T-helper 17 cell (primary cell): ENCODE measurements at regions not wholly inside any gene's neighbourhood (a gene's known extent, or its start where the extent isn't known, plus 50 kb on each side); places are given as distances from the start of the nearest gene placed in this dataset.

Experiments
- ATAC-seq: fragments of 150-1000 bp; cut with Tn5 transposase; 2 replicates; pipeline ENCODE4 v1.10.0; 2021; ENCODE audit warnings: mild to moderate bottlenecking, moderate library complexity
- DNase-seq, 3 donors: peaks; one replicate each; pipeline versions ENCODE4 v3.0.0 to v3.0.0-alpha.2; 2020 to 2021
- H3K9me3 ChIP-seq: one replicate; pipeline ENCODE4 v1.7.0; 2013; ENCODE audit warnings: low read length, mild to moderate bottlenecking; ENCODE audit not compliant: control insufficient read depth, poor library complexity, severe bottlenecking
- H3K27ac Mint-ChIP-seq: one replicate; pipeline ENCODE4 v1.8.0; 2022; ENCODE audit warnings: mild to moderate bottlenecking, moderate library complexity, mixed read lengths
- H3K27me3 Mint-ChIP-seq: one replicate; pipeline ENCODE4 v1.8.0; 2022; ENCODE audit warnings: mixed read lengths
- H3K36me3 Mint-ChIP-seq: one replicate; pipeline ENCODE4 v1.8.0; 2022; ENCODE audit warnings: low read depth, mixed read lengths
- H3K4me1 Mint-ChIP-seq: one replicate; pipeline ENCODE4 v1.8.0; 2022; ENCODE audit warnings: mild to moderate bottlenecking, mixed read lengths
- H3K4me3 Mint-ChIP-seq: one replicate; pipeline ENCODE4 v1.8.0; 2022; ENCODE audit warnings: mild to moderate bottlenecking, moderate library complexity, mixed read lengths

DNA sequence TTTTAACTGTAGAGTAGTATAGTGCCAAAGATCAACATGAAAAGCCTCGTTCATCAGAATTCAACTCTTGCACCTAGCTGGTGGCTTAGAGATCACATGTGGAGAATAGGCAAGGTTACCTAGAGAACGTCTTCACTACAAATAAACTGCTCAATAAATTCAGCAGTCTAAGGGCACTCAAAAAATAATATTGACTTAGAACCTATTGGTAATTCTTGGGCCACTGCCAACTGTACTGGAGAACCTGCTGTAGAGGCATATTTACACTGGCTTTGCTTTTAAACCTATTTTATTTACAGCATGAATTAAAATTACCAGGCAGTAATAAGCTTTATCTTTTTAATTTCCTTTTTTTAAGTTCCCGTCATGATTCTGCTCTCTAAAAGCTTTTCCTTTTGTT lies 343.7 kb downstream of the PDHA2 start:
- Mint-ChIP-seq H3K4me1 (no peaks in the 10 kb centered on the region), H3K4me3 (no peak overlapping the region), H3K36me3 (no peaks in the 10 kb centered on the region), H3K27ac (no peak overlapping the region), H3K27me3 (no peaks in the 10 kb centered on the region)
- H3K9me3 ChIP-seq = no peaks in the 10 kb centered on the region
- DNase-seq (no peak), ATAC-seq (no peak)

DNA sequence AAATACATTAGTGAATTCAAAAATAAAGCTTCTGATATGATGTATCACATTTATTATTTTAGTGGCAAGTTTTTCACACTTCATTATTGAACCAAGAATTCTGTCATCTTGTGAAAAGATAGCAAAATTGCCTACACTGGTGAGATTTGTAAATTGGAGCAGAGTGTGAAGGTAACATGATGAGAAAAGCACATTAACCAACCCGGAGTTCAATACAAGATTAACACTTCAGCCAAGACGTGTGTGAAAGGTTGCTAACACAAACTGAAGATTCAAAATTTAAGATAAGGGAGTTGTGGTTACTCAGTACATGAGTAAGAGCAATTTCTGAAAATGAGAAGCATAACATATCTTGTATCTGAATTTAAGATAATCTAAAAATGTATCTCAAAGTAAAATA lies 346.7 kb downstream of the PDHA2 start:
- Mint-ChIP-seq H3K4me1 (no peaks in the 10 kb centered on the region), H3K4me3 (no peak overlapping the region), H3K36me3 (no peaks in the 10 kb centered on the region), H3K27ac (no peak overlapping the region), H3K27me3 (no peaks in the 10 kb centered on the region)
- H3K9me3 ChIP-seq = no peaks in the 10 kb centered on the region
- ATAC-seq (no peak), DNase-seq (no peak)

DNA sequence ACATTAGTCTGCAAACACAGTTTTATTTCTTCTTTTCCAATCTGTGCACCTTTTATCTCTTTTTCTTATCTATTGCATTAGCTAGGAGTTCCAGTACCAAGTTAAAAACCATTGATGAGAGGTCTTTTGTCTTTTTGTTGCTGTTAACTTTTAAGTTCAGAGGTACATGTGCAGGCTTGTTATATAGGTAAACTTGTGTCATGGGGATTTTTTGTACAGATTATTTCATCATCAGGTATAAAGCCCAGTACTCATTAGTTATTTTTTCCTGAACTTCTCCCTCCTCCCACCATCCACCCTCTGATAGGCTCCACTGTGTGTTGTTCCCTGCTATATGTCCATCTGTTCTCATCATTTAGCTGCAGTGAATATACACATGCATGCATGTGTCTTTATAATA lies 349.9 kb downstream of the PDHA2 start:
- no peak for ATAC-seq
- Mint-ChIP-seq H3K4me3 (no peak overlapping the region), H3K4me1 (no peaks in the 10 kb centered on the region), H3K27ac (no peak overlapping the region), H3K36me3 (no peaks in the 10 kb centered on the region), H3K27me3 (no peaks in the 10 kb centered on the region)
- H3K9me3 ChIP-seq = no peaks in the 10 kb centered on the region
- DNase-seq = no peak

DNA sequence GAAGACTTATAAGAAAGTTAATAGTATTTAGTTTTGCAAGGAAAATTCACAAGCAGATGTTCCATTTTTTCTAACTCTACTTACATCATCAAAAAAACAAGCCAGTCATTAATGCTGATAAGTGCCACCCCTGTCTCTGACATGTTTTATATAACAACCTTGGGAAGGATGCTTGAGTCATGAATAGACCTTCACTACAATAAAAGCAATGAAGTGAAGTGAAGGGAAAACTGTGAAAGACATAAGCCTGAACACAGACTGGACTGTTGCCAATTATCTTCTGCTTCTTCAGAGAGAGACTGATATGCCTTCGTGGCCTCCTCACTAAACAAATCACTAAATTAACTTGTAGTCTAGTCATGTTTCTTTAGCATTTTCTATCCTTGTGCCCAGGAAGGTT lies 353.2 kb downstream of the PDHA2 start:
- DNase-seq (no peak), ATAC-seq (no peak)
- Mint-ChIP-seq H3K27me3 (no peaks in the 10 kb centered on the region), H3K4me1 (no peaks in the 10 kb centered on the region), H3K4me3 (no peak overlapping the region), H3K36me3 (no peaks in the 10 kb centered on the region), H3K27ac (no peak overlapping the region)
- H3K9me3 ChIP-seq = no peaks in the 10 kb centered on the region

DNA sequence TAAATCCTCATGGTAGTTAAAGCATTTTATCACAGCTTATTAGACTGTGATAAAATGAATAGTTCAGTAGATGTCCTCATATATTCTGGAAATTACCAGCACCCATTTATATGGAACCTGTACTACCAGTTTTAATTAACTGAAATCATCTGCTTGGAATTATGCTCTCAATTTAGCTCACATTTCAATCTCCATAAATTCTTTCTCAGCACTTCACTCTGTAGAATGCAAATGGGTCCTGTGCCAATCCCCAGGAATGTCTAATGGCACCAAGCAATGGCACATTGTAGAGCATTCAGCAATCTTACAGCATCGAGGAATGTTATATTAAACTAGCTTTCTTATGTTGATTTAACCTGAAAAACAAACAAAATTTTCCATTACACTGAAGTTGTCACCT lies 355.1 kb downstream of the PDHA2 start:
- Mint-ChIP-seq H3K36me3 (no peaks in the 10 kb centered on the region), H3K4me3 (no peak overlapping the region), H3K27me3 (no peaks in the 10 kb centered on the region), H3K4me1 (no peaks in the 10 kb centered on the region), H3K27ac (no peak overlapping the region)
- no peak for DNase-seq
- H3K9me3 ChIP-seq = no peaks in the 10 kb centered on the region
- ATAC-seq = no peak

DNA sequence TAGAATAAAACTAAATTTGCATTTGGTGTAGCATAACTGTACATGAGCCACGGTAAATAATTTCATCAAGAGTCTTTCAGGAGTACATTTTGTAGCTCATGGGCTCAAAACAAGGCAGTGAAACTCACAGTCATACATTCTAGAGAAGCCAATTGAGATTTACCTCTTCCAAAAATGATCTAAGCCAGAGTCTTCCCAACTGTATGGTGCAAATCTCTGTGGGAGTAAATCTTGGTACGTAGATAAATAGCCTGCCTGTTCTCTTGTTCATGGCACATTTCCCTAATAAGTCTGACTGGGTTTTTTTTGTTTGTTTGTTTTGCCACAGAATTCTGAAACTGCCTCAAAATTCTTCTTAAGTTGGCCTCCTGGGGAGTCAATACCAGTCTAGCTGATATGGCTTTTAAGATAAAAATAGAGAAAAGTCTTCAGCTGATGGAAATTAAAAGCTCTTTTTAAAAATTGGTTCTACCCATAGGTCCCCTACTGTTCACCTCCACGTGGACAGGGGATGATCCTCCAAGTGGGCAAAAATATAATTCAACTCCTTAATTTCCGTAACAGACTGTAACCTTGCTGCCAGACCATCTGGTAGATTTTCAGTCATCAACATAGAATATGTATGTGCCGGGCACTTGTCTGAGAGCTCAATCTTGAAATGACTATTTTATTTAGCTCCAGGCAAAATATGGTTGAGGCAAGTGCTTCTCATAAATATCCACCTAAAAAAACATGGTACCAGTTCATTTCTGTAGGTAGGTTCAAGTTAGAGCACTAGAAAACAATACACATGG lies 365.4 kb downstream of the PDHA2 start:
- Mint-ChIP-seq H3K36me3 (no peaks in the 10 kb centered on the region), H3K4me1 (no peaks in the 10 kb centered on the region), H3K4me3 (no peak overlapping the region), H3K27me3 (no peaks in the 10 kb centered on the region), H3K27ac (no peak overlapping the region)
- no peak for DNase-seq
- H3K9me3 ChIP-seq = no peaks in the 10 kb centered on the region
- ATAC-seq = no peak

DNA sequence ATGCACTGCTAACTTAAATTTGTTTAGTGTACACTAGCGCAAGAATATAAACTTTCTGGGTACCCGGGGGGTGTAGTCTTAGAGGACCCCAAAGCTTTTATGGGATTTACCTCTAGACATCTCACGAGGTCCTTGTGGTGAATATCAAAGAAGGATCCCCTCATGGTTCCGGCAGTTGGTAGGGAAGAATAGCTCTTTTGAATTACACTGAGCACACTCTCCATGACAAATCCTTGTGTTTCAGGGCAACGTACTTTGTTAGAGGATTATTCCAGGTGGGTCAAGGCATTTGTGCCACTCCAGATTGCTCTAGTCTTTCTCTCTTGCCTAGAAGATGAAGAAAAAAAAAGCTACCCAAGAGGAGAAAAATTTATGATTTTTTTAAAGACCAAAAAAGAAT lies 387.6 kb downstream of the PDHA2 start:
- H3K9me3 ChIP-seq = no peaks in the 10 kb centered on the region
- no peaks in the 10 kb centered on the region for H3K27me3 Mint-ChIP-seq
- DNase-seq = no peak
- H3K4me3 Mint-ChIP-seq = no peak overlapping the region
- no peaks in the 10 kb centered on the region for H3K36me3 Mint-ChIP-seq
- no peaks in the 10 kb centered on the region for H3K4me1 Mint-ChIP-seq
- no peak overlapping the region for H3K27ac Mint-ChIP-seq
- no peak for ATAC-seq

DNA sequence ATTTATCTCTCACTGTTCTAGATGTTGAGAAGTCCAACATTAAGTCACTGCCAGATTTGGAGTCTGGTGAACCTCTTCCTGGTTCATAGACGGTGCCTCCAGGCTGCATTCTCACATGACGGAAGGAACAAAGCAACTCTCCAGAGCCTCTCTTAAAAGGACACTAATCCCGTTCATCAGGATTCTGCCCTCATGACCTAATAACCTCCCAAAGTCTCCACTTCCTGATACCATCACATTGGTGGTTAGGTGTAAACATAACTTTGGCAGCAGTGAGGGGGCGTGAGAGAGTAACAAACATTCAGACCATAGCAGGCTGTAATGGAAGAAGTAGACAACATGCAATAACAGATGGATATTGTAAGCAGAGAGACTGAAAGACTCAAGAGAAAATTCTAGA lies 388.6 kb downstream of the PDHA2 start:
- Mint-ChIP-seq H3K4me3 (no peak overlapping the region), H3K4me1 (no peaks in the 10 kb centered on the region), H3K27ac (no peak overlapping the region), H3K27me3 (no peaks in the 10 kb centered on the region), H3K36me3 (no peaks in the 10 kb centered on the region)
- no peaks in the 10 kb centered on the region for H3K9me3 ChIP-seq
- ATAC-seq (no peak), DNase-seq (no peak)

DNA sequence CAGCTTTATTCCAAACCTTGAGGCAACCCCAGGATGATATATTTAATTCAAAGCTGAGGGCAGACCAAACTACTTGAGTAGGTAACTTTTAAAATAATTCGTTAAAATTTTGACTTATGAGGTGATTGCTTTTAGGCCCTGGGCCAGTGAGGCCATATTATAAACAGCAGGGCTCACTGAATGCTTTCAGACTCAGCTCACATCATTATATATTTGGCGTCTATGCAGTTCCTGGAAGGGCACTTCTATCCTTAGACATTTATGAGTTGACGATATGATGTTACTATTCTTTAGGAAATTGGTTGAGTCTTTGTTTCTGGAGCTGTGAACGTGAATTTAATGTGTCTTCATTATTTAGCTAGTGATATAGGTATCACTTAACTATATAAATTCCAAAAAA lies 400.1 kb downstream of the PDHA2 start:
- no peaks in the 10 kb centered on the region for H3K9me3 ChIP-seq
- H3K4me1 Mint-ChIP-seq = no peaks in the 10 kb centered on the region
- no peaks in the 10 kb centered on the region for H3K27me3 Mint-ChIP-seq
- no peaks in the 10 kb centered on the region for H3K36me3 Mint-ChIP-seq
- no peak overlapping the region for H3K27ac Mint-ChIP-seq
- no peak overlapping the region for H3K4me3 Mint-ChIP-seq
- ATAC-seq (no peak), DNase-seq (no peak)

DNA sequence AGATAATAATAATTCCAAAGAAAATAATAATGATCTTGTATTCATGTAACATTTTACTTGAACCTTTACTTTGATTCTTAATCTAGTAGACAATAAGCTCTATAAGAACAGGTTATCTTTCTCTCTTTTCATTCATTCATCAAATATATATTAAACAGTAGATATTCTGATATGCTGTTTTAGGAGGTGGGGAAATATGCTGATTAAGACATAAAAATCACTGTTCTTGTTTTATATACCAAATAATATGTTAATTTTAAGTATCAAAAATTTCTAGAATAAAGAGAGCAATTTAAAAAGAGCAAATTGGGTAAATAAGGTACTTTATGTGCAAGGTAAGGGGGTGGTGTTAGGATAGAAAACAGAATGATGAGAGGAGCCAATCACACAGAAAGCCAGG lies 401.9 kb downstream of the PDHA2 start:
- Mint-ChIP-seq H3K36me3 (no peaks in the 10 kb centered on the region), H3K27me3 (no peaks in the 10 kb centered on the region), H3K4me3 (no peak overlapping the region), H3K27ac (no peak overlapping the region), H3K4me1 (no peaks in the 10 kb centered on the region)
- ATAC-seq (no peak), DNase-seq (no peak)
- H3K9me3 ChIP-seq = no peaks in the 10 kb centered on the region

DNA sequence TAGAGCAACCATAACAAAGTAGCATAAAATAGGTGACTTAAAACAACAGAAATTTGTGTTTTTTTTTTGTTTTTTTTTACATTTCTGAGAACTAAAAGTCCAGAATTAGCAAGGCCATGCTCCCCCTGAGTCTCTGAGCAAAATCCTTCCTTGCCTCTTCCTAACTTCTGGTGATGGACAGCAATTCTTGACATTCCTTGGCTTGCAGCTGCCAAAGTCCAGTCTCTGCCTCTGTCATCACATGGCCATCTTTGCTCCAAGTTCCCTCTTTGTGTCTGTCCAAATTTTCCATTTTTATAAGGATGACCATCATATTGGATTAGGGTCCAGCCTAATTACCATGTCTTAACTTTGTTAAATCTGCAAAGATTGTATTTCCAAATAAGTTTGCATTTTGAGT lies 407.2 kb downstream of the PDHA2 start:
- Mint-ChIP-seq H3K4me3 (no peak overlapping the region), H3K27me3 (no peaks in the 10 kb centered on the region), H3K4me1 (no peaks in the 10 kb centered on the region), H3K27ac (no peak overlapping the region), H3K36me3 (no peaks in the 10 kb centered on the region)
- DNase-seq (no peak), ATAC-seq (no peak)
- H3K9me3 ChIP-seq = no peaks in the 10 kb centered on the region

DNA sequence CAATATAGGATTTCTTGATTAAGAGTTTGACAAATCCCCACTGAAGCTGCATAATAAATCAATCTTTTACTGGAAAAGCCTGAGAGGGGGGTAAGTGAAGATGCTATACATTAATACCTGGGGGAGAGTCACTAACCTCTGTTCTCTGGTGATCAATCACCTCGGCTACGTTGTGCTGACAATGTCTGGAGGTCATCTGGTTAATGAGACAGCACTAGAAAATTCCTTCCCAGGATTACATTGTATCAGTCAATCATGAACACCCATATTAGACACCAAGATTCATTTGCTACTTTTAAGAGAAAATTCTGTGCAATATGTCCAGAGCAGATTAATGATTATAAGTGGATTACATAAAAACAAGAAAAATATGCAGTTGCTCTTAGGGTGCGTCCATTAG lies 408.3 kb downstream of the PDHA2 start:
- ATAC-seq (no peak), DNase-seq (no peak)
- H3K9me3 ChIP-seq = no peaks in the 10 kb centered on the region
- Mint-ChIP-seq H3K36me3 (no peaks in the 10 kb centered on the region), H3K4me1 (no peaks in the 10 kb centered on the region), H3K27ac (no peak overlapping the region), H3K4me3 (no peak overlapping the region), H3K27me3 (no peaks in the 10 kb centered on the region)

DNA sequence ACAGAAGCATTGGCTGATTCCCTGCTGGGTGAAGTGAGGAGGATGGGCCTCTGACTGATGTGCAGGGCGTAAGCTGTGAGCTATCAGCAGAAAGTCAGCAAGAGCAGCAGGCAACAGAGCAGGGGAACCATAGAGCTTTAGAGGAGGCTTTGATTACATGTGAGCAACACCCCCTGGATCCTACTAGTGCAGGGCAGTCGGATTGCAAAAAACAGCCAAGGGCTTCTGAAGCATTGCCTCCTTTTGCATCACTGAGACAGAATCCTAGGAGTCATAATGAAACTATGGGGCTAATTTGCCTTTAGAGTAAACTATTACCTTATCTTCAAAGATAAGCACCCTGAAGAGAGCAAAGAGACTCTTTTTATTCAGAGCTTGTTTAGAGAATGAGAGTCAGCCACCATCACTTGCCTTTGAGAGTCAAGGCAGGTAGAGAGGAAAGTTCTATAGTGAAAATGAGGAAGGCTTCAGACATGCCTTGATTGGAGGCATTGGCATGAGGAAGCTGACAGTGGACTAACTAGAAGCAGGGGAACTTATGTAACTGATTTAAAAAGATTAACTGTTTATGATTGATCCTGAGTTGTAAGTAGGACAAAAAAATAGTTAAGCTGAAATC lies 420.3 kb downstream of the PDHA2 start:
- H3K27me3 Mint-ChIP-seq = no peaks in the 10 kb centered on the region
- no peaks in the 10 kb centered on the region for H3K9me3 ChIP-seq
- ATAC-seq (no peak), DNase-seq (no peak)
- H3K27ac Mint-ChIP-seq = no peak overlapping the region
- no peaks in the 10 kb centered on the region for H3K4me1 Mint-ChIP-seq
- no peak overlapping the region for H3K4me3 Mint-ChIP-seq
- H3K36me3 Mint-ChIP-seq = no peaks in the 10 kb centered on the region

DNA sequence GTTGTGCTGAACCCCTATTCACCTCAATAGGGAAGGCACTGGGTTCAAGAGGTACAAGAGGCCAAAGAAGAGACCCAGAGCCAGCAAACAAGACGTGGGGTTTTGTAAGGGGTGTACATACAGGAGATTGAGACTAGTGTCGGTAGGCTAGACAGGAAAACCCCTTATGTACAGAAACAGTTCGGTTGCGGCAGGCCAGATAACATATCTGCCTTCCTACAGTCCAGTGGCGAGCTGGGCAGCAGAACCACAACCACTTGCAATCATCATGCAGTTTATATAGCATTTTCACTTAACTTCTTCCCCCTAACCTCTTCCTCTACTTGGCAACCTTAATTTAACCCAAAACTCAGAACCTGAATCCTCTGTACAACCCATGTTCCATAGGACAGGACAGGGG lies 422.2 kb downstream of the PDHA2 start:
- Mint-ChIP-seq H3K4me1 (no peaks in the 10 kb centered on the region), H3K27me3 (no peaks in the 10 kb centered on the region), H3K27ac (no peak overlapping the region), H3K36me3 (no peaks in the 10 kb centered on the region), H3K4me3 (no peak overlapping the region)
- ATAC-seq = no peak
- no peak for DNase-seq
- H3K9me3 ChIP-seq = no peaks in the 10 kb centered on the region
